Mammary epithelial cell (primary cell): ENCODE measurements at regions not wholly inside any gene's neighbourhood (a gene's known extent, or its start where the extent isn't known, plus 50 kb on each side); places are given as distances from the start of the nearest gene placed in this dataset.
"Not testable (repeated sequence)": the region's sequence is repeated elsewhere in the genome, so short reads cannot be mapped to it uniquely, and the experiment has no call there.

Experiments used
- EZH2 ChIP-seq: IDR thresholded peaks from 2 replicates; pipeline ENCODE4 v1.6.1; 2012; ENCODE audit warnings: low read length, inconsistent platforms, borderline replicate concordance
- TF ChIP-seq, protein P1 (sequence below), 2 donors: IDR thresholded peaks in 1 of 2; conservative IDR thresholded peaks in 1 of 2; 2 replicates each; pipeline ENCODE4 v1.5.1; 2011 to 2012; ENCODE audit warnings: inconsistent platforms in 2 of 2, low read length in 2 of 2, mild to moderate bottlenecking in 2 of 2, control low read depth in 1 of 2, low read depth in 1 of 2; ENCODE audit not compliant: insufficient read depth in 1 of 2; ENCODE audit errors: extremely low read depth in 1 of 2

DNA sequence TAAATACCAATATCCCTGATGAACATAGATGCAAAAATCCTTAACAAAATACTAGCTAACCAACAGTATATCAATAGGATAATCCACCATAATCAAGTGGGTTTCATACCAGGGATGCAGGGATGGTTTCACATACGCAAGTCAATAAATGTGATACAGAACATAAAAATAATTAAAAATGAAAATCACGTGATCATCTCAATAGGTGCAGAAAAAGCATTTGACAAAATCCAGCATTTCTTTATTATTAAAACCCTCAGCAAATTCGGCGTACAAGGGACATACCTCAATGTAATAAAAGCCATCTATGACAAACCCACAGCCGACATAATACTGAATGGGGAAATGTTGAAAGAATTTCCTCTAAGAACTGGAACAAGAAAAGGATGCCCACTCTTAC, 793.5 kb downstream of the NR4A2 start:
- TF ChIP-seq, protein P1, sequence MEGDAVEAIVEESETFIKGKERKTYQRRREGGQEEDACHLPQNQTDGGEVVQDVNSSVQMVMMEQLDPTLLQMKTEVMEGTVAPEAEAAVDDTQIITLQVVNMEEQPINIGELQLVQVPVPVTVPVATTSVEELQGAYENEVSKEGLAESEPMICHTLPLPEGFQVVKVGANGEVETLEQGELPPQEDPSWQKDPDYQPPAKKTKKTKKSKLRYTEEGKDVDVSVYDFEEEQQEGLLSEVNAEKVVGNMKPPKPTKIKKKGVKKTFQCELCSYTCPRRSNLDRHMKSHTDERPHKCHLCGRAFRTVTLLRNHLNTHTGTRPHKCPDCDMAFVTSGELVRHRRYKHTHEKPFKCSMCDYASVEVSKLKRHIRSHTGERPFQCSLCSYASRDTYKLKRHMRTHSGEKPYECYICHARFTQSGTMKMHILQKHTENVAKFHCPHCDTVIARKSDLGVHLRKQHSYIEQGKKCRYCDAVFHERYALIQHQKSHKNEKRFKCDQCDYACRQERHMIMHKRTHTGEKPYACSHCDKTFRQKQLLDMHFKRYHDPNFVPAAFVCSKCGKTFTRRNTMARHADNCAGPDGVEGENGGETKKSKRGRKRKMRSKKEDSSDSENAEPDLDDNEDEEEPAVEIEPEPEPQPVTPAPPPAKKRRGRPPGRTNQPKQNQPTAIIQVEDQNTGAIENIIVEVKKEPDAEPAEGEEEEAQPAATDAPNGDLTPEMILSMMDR (conservative IDR thresholded peaks at IDR 0.05 in 1 of 2, IDR thresholded peaks at IDR 0.05 in 1 of 2; ENCODE audit: extremely low read depth in 1 of 2, insufficient read depth in 1 of 2, low read depth in 1 of 2, low read length in 2 of 2): not testable (repeated sequence)
- TF ChIP-seq EZH2: not testable (repeated sequence)
